ENCODE measurements at regions not wholly inside any gene's neighbourhood (a gene's known extent, or its start where the extent isn't known, plus 50 kb on each side); places are given as distances from the start of the nearest gene placed in this dataset.

DNA sequence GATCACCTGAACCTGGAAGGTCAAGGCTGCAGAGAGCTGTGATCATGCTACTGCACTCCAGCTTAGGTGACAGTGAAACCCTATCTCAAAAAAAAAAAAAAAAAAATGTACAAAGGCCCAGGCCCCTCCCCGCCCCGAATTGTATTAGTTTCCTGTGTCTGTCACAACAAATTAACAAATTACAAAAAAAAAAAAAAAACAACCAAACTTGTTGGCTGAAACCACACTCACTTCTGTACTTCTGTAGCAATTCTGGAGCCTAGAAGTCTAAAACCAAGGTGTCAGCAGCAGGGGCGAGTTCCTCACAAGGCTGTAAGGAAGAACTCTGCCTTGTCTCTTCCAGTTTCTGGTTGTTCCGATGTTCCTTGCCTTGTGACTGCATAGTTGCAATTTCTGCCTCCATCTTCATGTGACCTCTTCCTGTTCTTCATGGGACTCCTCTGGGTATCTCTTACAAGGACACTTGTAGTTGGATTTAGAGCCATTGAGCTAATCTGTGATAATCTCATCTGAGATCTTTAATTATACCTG is 100.8 kb upstream of the ZSWIM2 start:
- Histone ChIP-seq H4K20me1 (ENCODE audit: low read depth, low read length) (no peaks in the 10 kb centered on the region), H3K9me2 (replicated peaks; ENCODE audit: insufficient read depth, low read length) (no peaks in the 10 kb centered on the region), H3K9ac (ENCODE audit: low read length) (no peak overlapping the region), H3K79me2 (ENCODE audit: insufficient read depth, low read length) (no peaks in the 10 kb centered on the region), H3K9me3 (ENCODE audit: insufficient read depth, low read length) (no peaks in the 10 kb centered on the region), H3K4me2 (ENCODE audit: low read depth, low read length, poor library complexity, severe bottlenecking) (no peak overlapping the region), H3K27me3 (ENCODE audit: low read length) (no peaks in the 10 kb centered on the region), H2AFZ (ENCODE audit: low read depth, low read length, severe bottlenecking) (no peak overlapping the region), H3K36me3 (ENCODE audit: low read length) (no peaks in the 10 kb centered on the region), H3F3A (ENCODE audit: insufficient read depth) (no peaks in the 10 kb centered on the region), H3K27ac (ENCODE audit: low read depth, low read length) (no peak overlapping the region), H3K4me3 (ENCODE audit: insufficient read depth, low read length, poor library complexity, severe bottlenecking) (no peak overlapping the region)
- no peak for TF ChIP-seq EZH2phosphoT487 (conservative IDR thresholded peaks at IDR 0.05; ENCODE audit: low read length)
- TF ChIP-seq, protein P1, sequence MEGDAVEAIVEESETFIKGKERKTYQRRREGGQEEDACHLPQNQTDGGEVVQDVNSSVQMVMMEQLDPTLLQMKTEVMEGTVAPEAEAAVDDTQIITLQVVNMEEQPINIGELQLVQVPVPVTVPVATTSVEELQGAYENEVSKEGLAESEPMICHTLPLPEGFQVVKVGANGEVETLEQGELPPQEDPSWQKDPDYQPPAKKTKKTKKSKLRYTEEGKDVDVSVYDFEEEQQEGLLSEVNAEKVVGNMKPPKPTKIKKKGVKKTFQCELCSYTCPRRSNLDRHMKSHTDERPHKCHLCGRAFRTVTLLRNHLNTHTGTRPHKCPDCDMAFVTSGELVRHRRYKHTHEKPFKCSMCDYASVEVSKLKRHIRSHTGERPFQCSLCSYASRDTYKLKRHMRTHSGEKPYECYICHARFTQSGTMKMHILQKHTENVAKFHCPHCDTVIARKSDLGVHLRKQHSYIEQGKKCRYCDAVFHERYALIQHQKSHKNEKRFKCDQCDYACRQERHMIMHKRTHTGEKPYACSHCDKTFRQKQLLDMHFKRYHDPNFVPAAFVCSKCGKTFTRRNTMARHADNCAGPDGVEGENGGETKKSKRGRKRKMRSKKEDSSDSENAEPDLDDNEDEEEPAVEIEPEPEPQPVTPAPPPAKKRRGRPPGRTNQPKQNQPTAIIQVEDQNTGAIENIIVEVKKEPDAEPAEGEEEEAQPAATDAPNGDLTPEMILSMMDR (IDR thresholded peaks at IDR 0.05; ENCODE audit: insufficient read depth, low read length, poor library complexity, severe bottlenecking): no peak

DNA sequence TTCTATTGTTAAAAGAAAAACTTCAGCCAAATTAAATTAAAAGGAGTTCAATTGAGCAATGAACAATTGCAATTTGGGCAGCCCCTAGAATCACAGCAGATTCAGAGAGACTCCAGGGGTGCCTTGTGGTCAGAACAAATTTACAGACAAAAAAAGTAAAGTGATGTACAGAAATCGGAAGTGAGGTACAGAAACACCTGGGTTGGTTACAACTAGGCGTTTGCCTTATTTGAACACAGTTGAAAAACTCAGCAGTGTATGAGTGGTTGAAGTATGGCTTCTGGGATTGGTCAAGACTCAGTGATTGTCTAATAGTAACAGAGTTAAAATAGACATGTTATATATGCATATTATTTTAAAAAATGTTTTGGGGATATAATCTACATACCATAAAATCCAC is 98.5 kb upstream of the ZSWIM2 start:
- Histone ChIP-seq H3K9ac (ENCODE audit: low read length) (no peak overlapping the region), H3K9me2 (replicated peaks; ENCODE audit: insufficient read depth, low read length) (no peaks in the 10 kb centered on the region), H3F3A (ENCODE audit: insufficient read depth) (no peaks in the 10 kb centered on the region), H3K4me2 (ENCODE audit: low read depth, low read length, poor library complexity, severe bottlenecking) (no peak overlapping the region), H3K27ac (ENCODE audit: low read depth, low read length) (no peak overlapping the region), H2AFZ (ENCODE audit: low read depth, low read length, severe bottlenecking) (no peak overlapping the region), H3K4me3 (ENCODE audit: insufficient read depth, low read length, poor library complexity, severe bottlenecking) (no peak overlapping the region), H3K36me3 (ENCODE audit: low read length) (no peaks in the 10 kb centered on the region), H4K20me1 (ENCODE audit: low read depth, low read length) (no peaks in the 10 kb centered on the region), H3K9me3 (ENCODE audit: insufficient read depth, low read length) (no peaks in the 10 kb centered on the region), H3K27me3 (ENCODE audit: low read length) (no peaks in the 10 kb centered on the region), H3K79me2 (ENCODE audit: insufficient read depth, low read length) (no peaks in the 10 kb centered on the region)
- TF ChIP-seq, protein P1 (IDR thresholded peaks at IDR 0.05; ENCODE audit: insufficient read depth, low read length, poor library complexity, severe bottlenecking): no peak
- TF ChIP-seq EZH2phosphoT487 (conservative IDR thresholded peaks at IDR 0.05; ENCODE audit: low read length): no peak

DNA sequence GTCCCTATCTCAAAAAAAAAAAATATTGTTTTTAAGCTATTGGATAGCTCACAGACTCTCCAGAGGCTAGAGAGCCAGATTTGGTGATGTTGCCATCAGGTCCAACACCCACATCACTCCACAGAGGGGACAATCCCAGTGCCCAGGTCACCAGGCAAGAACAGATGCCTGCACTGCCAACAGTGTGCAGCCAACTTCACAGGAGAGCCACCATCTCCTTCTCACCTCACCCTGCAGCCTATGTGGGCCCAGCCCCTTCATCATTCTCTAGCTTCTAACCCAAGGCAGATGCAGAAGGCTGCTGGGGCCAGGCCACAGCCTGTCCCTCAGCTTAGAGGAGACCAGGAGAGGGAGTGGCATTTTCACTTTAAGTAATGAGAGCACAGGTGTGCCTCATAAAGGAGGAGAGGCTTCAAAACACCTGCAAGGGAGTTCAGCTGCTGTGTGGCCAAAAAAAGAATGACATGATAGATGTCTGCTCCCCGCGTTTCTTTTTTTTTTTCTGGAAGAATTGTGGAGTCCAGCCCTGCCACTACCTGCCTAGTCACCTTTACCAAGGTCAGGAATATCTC is 98.0 kb upstream of the ZSWIM2 start:
- H3K9me3 ChIP-seq (ENCODE audit: insufficient read depth, low read length): no peaks in the 10 kb centered on the region
- no peak overlapping the region for H2AFZ ChIP-seq (ENCODE audit: low read depth, low read length, severe bottlenecking)
- no peaks in the 10 kb centered on the region for H3F3A ChIP-seq (ENCODE audit: insufficient read depth)
- no peaks in the 10 kb centered on the region for H3K79me2 ChIP-seq (ENCODE audit: insufficient read depth, low read length)
- H3K9me2 ChIP-seq (replicated peaks; ENCODE audit: insufficient read depth, low read length): no peaks in the 10 kb centered on the region
- TF ChIP-seq, protein P1 (IDR thresholded peaks at IDR 0.05; ENCODE audit: insufficient read depth, low read length, poor library complexity, severe bottlenecking): no peak
- TF ChIP-seq EZH2phosphoT487 (conservative IDR thresholded peaks at IDR 0.05; ENCODE audit: low read length): no peak
- H4K20me1 ChIP-seq (ENCODE audit: low read depth, low read length): no peaks in the 10 kb centered on the region
- H3K4me3 ChIP-seq (ENCODE audit: insufficient read depth, low read length, poor library complexity, severe bottlenecking): no peak overlapping the region
- no peaks in the 10 kb centered on the region for H3K36me3 ChIP-seq (ENCODE audit: low read length)
- H3K27me3 ChIP-seq (ENCODE audit: low read length): no peaks in the 10 kb centered on the region
- no peak overlapping the region for H3K4me2 ChIP-seq (ENCODE audit: low read depth, low read length, poor library complexity, severe bottlenecking)
- H3K9ac ChIP-seq (ENCODE audit: low read length): no peak overlapping the region
- no peak overlapping the region for H3K27ac ChIP-seq (ENCODE audit: low read depth, low read length)
